Activated naive CD4-positive, alpha-beta T cell treated with anti-CD3 and anti-CD28 coated beads, Interleukin-2, amount 50 U/mL, for 24 hours (primary cell): ENCODE measurements at regions not wholly inside any gene's neighbourhood (a gene's known extent, or its start where the extent isn't known, plus 50 kb on each side); places are given as distances from the start of the nearest gene placed in this dataset.
A peak's percentile ranks its signal among the peaks of the same experiment; 100 is the strongest.
"Not testable (repeated sequence)": the region's sequence is repeated elsewhere in the genome, so short reads cannot be mapped to it uniquely, and the experiment has no call there.

ENCODE experiments used
- H3K27ac Mint-ChIP-seq: one replicate; pipeline ENCODE4 v1.8.0; 2021; ENCODE audit warnings: mild to moderate bottlenecking, mixed read lengths
- H3K27me3 Mint-ChIP-seq: one replicate; pipeline ENCODE4 v1.8.0; 2021; ENCODE audit warnings: mixed read lengths
- H3K36me3 Mint-ChIP-seq: one replicate; pipeline ENCODE4 v1.8.0; 2021; ENCODE audit warnings: mixed read lengths
- H3K4me1 Mint-ChIP-seq: one replicate; pipeline ENCODE4 v1.8.0; 2021; ENCODE audit warnings: mixed read lengths
- H3K4me3 Mint-ChIP-seq: one replicate; pipeline ENCODE4 v1.8.0; 2021; ENCODE audit warnings: mild to moderate bottlenecking, mixed read lengths
- H3K9me3 Mint-ChIP-seq: one replicate; pipeline ENCODE4 v1.8.0; 2021; ENCODE audit warnings: mixed read lengths

DNA sequence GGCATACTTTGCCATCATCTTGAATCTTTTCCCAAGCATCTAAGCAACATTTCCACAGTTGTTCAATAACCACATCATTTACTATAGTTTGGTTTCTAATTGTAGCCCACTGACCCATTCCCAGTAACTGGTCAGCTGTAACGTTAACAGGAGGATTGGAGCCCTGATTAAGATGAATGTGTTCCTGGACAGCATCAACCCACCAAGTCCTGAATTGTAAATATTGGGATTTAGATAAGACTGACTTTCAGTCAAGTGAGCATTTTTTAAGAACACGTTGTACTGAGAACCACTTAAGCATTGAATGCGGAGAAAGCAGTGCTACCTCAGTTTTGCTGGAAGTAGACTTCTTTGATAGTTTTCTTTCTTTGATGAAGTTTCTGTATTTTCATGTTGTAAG lies 53.3 kb upstream of the ARL4D start:
- not testable (repeated sequence) for H3K4me3 Mint-ChIP-seq, H3K27ac Mint-ChIP-seq, H3K9me3 Mint-ChIP-seq, H3K27me3 Mint-ChIP-seq
- peaks cover 23% of the 10 kb centered on the region for H3K4me1 Mint-ChIP-seq
- H3K36me3 Mint-ChIP-seq: peaks cover 28% of the 10 kb centered on the region

DNA sequence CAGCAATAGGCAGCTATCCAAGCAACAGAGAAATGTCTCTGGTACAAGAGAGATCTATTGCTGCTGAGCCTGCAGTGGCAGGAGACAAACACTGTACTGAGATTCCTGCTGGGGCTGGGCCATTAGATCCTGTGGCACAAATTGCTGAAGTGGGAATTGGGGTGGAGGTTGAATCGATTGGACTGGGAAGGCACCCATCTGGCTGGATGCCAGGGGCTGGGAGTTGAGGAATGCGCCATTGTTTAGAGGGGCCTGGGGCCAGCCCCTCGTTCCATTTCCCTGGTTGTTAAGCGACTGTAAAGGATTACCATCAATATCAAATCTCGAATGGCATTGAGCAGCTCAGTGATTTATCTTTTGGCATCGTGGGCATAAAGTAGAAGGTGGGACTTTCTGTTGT lies 54.1 kb upstream of the ARL4D start:
- H3K36me3 Mint-ChIP-seq: peaks cover 25% of the 10 kb centered on the region
- peaks cover 23% of the 10 kb centered on the region for H3K4me1 Mint-ChIP-seq
- H3K27ac Mint-ChIP-seq: no peak overlapping the region
- H3K4me3 Mint-ChIP-seq: no peak overlapping the region
- H3K9me3 Mint-ChIP-seq: peaks cover 4% of the 10 kb centered on the region
- H3K27me3 Mint-ChIP-seq: no peaks in the 10 kb centered on the region

DNA sequence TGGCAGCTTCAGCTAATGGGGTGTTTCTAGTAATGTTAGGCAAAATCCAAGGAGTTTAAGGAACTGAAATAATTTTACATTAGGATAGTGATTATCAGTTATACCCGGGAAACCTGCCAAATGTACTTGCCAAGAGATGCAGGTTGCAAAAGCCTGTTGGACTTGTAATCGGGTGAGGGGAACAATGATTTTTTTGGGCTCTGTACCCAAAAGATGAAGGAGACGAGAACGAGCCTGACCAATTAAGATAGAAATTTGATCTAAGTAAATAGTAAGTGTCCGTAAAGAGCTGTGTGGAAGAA lies 56.3 kb upstream of the ARL4D start:
- Mint-ChIP-seq H3K4me3 (peak overlapping the region; percentile 3), H3K4me1 (peaks cover 36% of the 10 kb centered on the region), H3K9me3 (no peaks in the 10 kb centered on the region), H3K27me3 (no peaks in the 10 kb centered on the region), H3K27ac (peak overlapping the region; percentile 90), H3K36me3 (peaks cover 12% of the 10 kb centered on the region)

DNA sequence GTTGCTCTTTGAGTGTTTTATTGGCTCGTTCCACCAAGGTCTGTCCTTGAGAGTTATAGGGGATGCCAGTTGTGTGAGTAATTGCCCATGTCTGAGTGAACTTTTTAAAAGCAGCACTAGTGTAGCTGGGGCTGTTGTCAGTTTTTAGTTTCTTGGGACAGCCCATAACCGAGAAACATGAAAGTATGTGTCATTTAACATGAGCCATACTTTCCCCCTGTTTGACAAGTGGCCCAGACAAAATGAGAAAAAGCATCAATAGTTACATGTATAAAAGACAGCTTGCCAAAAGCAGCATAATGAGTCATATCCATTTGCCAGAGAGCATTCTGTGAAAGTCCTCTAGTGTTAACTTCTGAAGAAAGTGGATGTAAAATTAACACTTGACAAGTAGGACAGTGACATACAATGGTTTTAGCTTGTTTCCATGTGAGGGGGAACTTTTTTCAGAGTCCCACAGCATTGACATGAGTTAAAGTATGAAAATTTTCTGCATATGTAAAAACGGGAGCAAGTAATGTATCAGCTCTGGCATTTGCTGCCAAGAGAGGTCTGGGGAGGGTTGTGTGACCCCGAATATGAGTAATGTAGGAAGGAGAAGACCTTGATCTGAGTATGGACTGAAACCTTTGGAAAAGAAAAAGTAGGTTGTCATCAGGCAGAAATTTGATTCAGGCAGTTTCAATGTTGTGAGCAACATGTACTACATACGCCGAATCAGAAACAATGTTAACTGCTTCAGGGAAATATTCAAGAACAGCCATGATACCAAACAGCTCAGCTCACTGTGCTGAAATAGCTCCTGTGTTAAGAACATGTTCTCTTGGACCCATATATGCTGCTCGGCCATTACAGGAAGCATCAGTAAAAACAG lies 56.8 kb upstream of the ARL4D start:
- H3K9me3 Mint-ChIP-seq: no peaks in the 10 kb centered on the region
- peak overlapping the region; percentile 90 for H3K27ac Mint-ChIP-seq
- no peaks in the 10 kb centered on the region for H3K27me3 Mint-ChIP-seq
- peaks cover 9% of the 10 kb centered on the region for H3K36me3 Mint-ChIP-seq
- peaks cover 36% of the 10 kb centered on the region for H3K4me1 Mint-ChIP-seq
- H3K4me3 Mint-ChIP-seq: peak overlapping the region; percentile 60

DNA sequence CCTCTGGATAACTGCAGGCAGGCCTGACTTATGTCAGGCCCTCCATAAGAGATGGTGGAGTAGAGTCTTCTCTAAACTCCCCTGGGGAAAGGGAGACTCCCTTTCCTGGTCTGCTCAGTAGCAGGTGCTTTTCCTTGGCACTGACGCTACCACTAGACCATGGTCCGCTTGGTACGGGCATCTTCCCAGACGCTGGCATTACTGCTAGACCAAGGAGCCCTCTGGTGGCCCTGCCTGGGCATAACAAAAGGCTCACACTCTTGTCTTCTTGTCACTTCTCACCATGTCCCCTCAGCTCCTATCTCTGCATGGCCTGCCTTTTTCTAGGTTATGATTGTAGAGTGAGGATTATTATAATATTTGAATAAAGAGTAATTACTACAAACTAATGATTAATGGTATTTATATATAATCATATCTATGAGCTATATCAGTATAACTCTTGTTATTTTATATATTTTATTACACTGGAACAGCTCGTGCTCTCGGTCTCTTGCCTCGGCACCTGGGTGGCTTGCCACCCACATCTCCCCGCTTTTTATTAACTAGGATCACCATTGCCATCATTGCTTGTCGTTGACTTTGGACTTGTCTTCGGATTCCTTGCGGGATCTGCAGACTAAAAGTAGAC lies 59.8 kb upstream of the ARL4D start:
- peaks cover 39% of the 10 kb centered on the region for H3K4me1 Mint-ChIP-seq
- no peak overlapping the region for H3K4me3 Mint-ChIP-seq
- no peaks in the 10 kb centered on the region for H3K9me3 Mint-ChIP-seq
- peaks cover 1% of the 10 kb centered on the region for H3K36me3 Mint-ChIP-seq
- no peaks in the 10 kb centered on the region for H3K27me3 Mint-ChIP-seq
- no peak overlapping the region for H3K27ac Mint-ChIP-seq

DNA sequence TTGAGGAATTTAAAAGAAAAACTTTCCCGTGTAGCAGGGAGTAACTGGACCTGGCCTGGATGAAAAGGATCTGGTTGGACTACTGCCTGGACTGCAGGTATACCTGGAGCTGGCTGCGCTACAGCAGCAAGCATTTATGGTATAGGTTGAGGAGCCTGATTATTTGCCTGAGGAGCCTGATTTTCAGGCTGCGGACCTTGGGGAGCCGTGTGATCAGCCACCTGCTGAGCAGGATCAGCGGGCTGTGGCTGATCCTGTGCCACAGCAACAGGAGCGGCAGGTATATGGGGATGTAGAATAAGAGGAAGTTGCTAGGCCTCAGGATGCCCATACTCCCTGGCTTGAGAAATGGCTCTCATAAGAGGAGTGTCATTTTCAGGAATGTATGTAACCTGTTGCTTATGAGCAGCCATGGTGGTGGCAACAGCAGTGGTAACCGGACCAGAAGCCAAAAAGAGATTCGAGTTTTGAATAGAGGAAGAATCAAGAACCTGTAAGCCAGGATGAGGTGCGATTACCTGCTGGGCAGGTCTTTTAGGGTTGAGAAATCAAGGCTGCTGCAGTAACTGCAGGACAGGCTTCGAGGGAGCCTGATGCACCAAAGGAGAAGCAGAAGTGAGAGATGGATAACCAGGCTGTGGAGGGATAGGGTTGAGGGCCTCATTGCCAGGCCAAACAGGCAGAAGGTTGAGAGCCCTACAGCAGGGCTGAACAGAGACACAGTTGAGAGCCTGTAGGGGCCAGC lies 60.9 kb upstream of the ARL4D start:
- H3K27me3 Mint-ChIP-seq: no peaks in the 10 kb centered on the region
- no peak overlapping the region for H3K4me3 Mint-ChIP-seq
- H3K36me3 Mint-ChIP-seq: peaks cover 1% of the 10 kb centered on the region
- peak overlapping the region; percentile 43 for H3K27ac Mint-ChIP-seq
- peaks cover 41% of the 10 kb centered on the region for H3K4me1 Mint-ChIP-seq
- H3K9me3 Mint-ChIP-seq: no peaks in the 10 kb centered on the region

DNA sequence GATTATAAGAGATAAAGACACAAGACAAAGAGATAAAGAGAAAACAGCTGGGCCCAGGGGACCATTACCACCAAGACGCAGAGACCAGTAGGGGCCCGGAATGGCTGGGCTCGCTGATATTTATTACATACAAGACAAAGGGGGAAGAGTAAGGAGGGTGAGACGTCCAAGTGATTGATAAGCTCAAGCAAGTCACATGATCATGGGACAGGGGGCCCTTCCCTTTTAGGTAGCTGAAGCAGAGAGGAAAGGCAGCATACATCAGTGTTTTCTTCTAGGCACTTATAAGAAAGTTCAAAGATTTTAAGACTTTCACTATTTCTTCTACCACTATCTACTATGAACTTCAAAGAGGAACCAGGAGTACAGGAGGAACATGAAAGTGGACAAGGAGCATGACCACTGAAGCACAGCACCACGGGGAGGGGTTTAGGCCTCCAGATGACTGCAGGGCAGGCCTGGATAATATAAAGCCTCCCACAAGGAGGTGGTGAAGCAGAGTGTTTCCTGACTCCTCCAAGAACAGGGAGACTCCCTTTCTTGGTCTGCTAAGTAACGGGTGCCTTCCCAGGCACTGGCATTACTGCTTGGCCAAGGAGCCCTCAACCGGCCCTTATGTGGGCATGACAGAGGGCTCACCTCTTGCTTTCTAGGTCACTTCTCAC lies 63.9 kb upstream of the ARL4D start:
- H3K4me3 Mint-ChIP-seq: no peak overlapping the region
- no peaks in the 10 kb centered on the region for H3K9me3 Mint-ChIP-seq
- peaks cover 23% of the 10 kb centered on the region for H3K4me1 Mint-ChIP-seq
- H3K27ac Mint-ChIP-seq: peak overlapping the region; percentile 77
- no peaks in the 10 kb centered on the region for H3K36me3 Mint-ChIP-seq
- H3K27me3 Mint-ChIP-seq: peaks cover 1% of the 10 kb centered on the region

DNA sequence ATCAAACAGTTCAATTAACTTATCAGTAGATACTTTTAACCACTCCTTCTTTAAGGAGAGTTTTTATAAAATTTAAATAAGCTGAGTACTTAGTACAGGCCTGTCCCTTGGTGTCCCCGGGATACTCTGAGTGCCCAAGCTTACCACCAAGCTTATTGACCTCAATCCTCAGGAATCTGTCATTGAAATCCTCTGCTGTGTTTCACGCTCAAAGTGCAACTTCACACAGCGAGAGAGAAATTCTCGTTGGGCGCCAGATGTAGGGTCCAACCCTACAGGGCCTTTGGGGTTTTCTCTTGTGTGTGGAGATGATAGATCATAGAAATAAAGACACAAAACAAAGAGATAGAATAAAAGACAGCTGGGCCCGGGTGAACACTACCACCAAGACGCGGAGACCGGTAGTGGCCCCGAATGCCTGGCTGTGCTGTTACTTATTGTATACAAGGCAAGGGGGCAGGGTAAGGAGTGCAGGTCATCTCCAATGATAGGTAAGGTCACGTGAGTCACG lies 65.3 kb upstream of the ARL4D start:
- Mint-ChIP-seq H3K4me1 (peaks cover 17% of the 10 kb centered on the region), H3K27ac (no peak overlapping the region), H3K9me3 (no peaks in the 10 kb centered on the region), H3K36me3 (no peaks in the 10 kb centered on the region), H3K4me3 (no peak overlapping the region), H3K27me3 (peaks cover 4% of the 10 kb centered on the region)

DNA sequence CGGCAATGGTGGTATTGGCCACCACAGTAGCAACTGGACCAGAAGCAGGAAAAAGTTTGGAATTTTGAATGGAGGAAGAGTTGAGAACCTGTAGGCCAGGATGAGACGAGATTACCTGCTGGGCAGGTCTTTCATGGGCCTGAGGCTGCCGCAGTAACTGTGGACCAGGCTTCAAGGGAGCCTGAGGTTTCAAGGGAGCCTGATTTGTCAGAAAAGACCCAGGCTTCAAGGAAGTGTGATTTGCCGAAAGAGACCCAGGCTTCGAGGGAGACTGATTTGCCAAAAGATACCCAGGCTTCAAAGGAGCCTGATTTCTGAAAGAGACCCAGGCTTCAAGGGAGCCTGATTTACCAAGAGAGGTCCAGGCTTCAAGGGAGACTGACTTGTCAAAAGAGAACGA lies 66.6 kb upstream of the ARL4D start:
- Mint-ChIP-seq H3K27me3 (peaks cover 12% of the 10 kb centered on the region), H3K4me3 (no peak overlapping the region), H3K4me1 (peaks cover 15% of the 10 kb centered on the region), H3K36me3 (no peaks in the 10 kb centered on the region), H3K9me3 (no peaks in the 10 kb centered on the region), H3K27ac (no peak overlapping the region)

DNA sequence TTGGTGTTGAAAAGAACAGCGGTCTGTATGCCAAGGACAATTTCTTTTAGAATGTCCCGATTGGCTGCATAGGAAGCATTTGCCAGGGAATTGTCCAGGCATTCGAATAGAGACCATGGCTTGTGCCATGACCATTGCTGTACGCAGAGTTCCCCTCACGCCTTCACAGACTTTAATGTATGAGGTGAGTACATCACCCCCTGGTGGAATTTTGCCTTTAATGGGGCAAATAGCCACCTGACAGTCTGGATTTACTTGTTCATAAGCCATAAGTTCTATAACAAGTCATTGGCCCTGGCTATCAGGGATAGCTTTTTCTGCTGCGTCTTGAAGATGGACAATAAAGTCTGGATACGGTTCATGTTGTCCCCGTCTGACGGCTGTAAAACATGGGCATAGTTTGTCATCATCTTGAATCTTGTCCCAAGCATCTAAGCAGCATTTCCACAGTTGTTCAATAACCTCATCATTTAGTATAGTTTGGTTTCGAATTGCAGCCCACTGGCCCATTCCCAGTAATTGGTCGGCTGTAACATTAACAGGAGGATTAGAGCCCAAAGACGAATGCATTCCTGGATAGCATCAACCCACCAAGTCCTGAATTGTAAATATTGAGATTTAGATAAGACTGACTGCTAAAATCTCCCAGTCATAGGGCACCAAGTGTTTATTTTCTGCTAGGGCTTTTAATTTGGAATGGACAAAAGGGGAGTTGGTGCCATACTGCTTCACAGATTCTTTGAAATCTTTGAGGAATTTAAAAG lies 67.7 kb upstream of the ARL4D start:
- peaks cover 15% of the 10 kb centered on the region for H3K4me1 Mint-ChIP-seq
- no peak overlapping the region for H3K27ac Mint-ChIP-seq
- H3K27me3 Mint-ChIP-seq: peaks cover 12% of the 10 kb centered on the region
- no peak overlapping the region for H3K4me3 Mint-ChIP-seq
- H3K9me3 Mint-ChIP-seq: no peaks in the 10 kb centered on the region
- H3K36me3 Mint-ChIP-seq: no peaks in the 10 kb centered on the region

DNA sequence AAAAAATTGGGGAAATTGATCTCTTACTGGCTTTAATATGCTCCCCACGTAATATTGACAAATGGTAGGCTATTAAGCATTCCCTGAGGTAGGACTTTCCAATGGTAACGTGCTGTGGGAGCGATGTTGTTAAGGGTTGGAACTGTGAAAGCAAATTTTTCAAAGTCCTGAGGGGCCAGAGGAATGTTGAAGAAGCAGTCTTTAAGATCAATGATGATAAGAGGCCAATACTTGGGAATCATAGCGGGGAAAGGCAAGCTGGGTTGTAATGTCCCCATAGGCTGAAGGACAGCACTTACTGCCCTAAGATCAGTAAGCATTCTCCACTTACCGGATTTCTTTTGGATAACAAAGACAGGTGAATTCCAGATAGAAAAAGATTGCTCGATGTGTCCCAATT lies 69.6 kb upstream of the ARL4D start:
- Mint-ChIP-seq H3K4me3 (no peak overlapping the region), H3K4me1 (peaks cover 14% of the 10 kb centered on the region), H3K9me3 (no peaks in the 10 kb centered on the region), H3K36me3 (no peaks in the 10 kb centered on the region), H3K27ac (no peak overlapping the region), H3K27me3 (peaks cover 14% of the 10 kb centered on the region)

DNA sequence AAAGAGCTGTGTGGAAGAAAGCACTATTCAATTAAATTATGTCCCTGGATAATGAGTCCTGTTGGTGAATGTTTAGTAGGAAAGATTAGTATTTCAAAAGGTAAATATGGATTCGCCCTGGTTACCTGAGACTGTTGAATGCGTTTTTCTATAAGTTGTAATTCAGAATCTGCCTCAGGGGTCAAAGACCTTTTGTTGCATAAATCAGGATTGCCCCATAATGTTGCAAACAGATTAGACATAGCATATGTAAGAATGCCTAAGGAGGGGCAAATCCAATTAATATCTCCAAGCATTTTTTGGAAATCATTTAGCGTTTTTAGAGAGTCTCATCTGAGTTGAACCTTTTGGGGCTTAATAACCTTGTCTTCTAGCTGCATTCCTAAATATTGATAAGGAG lies 70.1 kb upstream of the ARL4D start:
- H3K27me3 Mint-ChIP-seq: peaks cover 14% of the 10 kb centered on the region
- H3K27ac Mint-ChIP-seq: no peak overlapping the region
- no peaks in the 10 kb centered on the region for H3K9me3 Mint-ChIP-seq
- no peak overlapping the region for H3K4me3 Mint-ChIP-seq
- peaks cover 9% of the 10 kb centered on the region for H3K4me1 Mint-ChIP-seq
- no peaks in the 10 kb centered on the region for H3K36me3 Mint-ChIP-seq

DNA sequence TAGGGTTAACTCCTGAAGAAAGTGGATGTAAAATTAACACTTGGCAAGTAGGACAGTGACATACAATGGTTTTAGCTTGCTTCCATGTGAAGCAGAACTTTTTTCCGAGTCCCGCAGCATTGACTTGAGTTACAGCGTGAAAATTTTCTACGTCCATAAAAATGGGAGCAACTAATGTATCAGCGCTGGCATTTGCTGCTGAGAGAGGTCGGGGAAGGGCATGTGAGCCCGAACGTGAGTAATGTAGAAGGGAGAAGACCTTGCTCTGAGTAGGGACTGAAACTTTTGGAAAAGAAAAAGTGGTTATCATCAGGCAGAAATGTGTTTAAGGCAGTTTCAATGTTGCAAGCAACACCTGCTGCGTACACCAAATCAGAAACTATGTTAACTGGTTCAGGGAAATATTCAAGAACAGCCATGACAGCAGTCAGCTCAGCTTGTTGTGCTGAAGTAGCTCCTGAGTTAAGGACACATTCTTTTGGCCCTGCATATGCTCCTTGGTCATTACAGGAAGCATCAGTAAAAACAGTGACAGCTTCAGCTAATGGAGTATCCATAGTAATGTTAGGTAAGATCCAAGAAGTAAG lies 70.9 kb upstream of the ARL4D start:
- H3K27ac Mint-ChIP-seq: no peak overlapping the region
- no peaks in the 10 kb centered on the region for H3K9me3 Mint-ChIP-seq
- H3K4me1 Mint-ChIP-seq: peaks cover 5% of the 10 kb centered on the region
- H3K4me3 Mint-ChIP-seq: no peak overlapping the region
- H3K27me3 Mint-ChIP-seq: peaks cover 14% of the 10 kb centered on the region
- H3K36me3 Mint-ChIP-seq: no peaks in the 10 kb centered on the region

DNA sequence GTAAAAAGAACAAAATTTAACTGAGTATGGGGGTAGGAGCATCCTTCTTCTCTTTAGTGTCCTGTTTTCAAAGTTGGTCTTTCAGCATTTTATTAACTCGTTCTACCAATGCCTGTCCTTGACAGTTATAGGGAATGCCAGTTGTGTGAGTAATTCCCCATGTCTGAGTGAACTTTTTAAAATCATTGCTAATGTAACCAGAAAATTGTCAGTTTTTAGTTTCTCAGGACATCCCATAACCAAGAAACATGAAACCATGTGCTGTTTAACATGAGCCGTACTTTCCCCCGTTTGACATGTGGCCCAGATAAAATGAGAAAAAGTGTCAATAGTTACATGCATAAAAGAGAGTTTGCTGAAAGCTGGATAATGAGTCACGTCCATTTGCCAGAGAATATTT lies 71.4 kb upstream of the ARL4D start:
- H3K4me3 Mint-ChIP-seq: no peak overlapping the region
- peaks cover 5% of the 10 kb centered on the region for H3K4me1 Mint-ChIP-seq
- H3K9me3 Mint-ChIP-seq: no peaks in the 10 kb centered on the region
- peak overlapping the region; percentile 1 for H3K27ac Mint-ChIP-seq
- H3K27me3 Mint-ChIP-seq: peaks cover 14% of the 10 kb centered on the region
- H3K36me3 Mint-ChIP-seq: no peaks in the 10 kb centered on the region
